ENCODE measurements at regions not wholly inside any gene's neighbourhood (a gene's known extent, or its start where the extent isn't known, plus 50 kb on each side); places are given as distances from the start of the nearest gene placed in this dataset.

GRCh38 chr14:101282418-101282817 is 278.9 kb upstream of the DIO3 start:
- TF ChIP-seq, protein P1, sequence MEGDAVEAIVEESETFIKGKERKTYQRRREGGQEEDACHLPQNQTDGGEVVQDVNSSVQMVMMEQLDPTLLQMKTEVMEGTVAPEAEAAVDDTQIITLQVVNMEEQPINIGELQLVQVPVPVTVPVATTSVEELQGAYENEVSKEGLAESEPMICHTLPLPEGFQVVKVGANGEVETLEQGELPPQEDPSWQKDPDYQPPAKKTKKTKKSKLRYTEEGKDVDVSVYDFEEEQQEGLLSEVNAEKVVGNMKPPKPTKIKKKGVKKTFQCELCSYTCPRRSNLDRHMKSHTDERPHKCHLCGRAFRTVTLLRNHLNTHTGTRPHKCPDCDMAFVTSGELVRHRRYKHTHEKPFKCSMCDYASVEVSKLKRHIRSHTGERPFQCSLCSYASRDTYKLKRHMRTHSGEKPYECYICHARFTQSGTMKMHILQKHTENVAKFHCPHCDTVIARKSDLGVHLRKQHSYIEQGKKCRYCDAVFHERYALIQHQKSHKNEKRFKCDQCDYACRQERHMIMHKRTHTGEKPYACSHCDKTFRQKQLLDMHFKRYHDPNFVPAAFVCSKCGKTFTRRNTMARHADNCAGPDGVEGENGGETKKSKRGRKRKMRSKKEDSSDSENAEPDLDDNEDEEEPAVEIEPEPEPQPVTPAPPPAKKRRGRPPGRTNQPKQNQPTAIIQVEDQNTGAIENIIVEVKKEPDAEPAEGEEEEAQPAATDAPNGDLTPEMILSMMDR (IDR thresholded peaks at IDR 0.05; ENCODE audit: extremely low read depth, insufficient read depth, missing control alignments): no peak
- in situ Hi-C loops (cut with MboI; ENCODE audit: low pct_unique_long_range_greater_than_20kb, low sequenced_read_pairs, unreplicated experiment): no loop called here
- no peak for DNase-seq (ENCODE audit: low spot score)

- TF ChIP-seq, protein P1 (IDR thresholded peaks at IDR 0.05; ENCODE audit: extremely low read depth, insufficient read depth, missing control alignments): no peak
- in situ Hi-C loops (cut with MboI; ENCODE audit: low pct_unique_long_range_greater_than_20kb, low sequenced_read_pairs, unreplicated experiment): no loop called here
Observed at GRCh38 chr14:101284711-101285110, 276.6 kb upstream of the DIO3 start.

DNA sequence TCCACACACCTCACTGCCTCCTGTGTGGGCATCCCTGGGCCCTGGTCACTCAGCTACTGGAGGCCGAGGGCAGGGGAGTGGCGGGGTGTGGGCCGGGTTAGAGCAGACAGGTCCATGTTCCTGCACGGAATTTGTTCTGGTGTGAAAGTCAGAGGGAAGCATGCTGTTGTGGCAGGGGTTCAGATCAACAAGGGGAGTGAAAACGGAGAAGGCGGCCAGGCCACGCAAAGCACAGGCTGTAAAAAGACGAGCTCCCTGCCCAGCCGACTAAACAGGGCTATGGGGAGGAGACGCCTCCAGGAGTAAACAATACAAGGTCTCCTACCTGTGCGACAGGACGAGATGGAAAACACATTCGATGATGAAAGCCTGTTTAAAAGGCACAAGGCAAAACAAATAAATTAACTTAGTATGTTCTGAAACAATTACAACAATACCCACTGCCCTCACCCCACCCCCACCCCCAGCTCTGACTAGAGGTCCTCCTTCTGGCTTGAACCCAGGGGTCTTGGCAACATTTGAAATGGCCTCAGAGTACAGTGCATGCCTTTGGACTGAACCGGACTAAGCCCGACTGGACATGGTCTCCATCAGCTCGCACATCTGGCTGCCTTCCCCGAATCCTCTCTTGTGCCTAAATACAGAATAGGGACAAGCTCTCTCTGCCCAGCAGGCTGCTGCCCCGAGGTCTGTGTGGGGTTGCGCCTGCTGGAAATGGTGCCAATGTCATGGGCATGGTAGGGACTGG is 274.9 kb upstream of the DIO3 start:
- in situ Hi-C loops (cut with MboI; ENCODE audit: low pct_unique_long_range_greater_than_20kb, low sequenced_read_pairs, unreplicated experiment): no loop called here
- DNase-seq (ENCODE audit: low spot score): no peak
- TF ChIP-seq, protein P1 (IDR thresholded peaks at IDR 0.05; ENCODE audit: extremely low read depth, insufficient read depth, missing control alignments): no peak

More at GRCh38 chr14:101284711-101285110, 276.6 kb upstream of the DIO3 start:
- no peak for DNase-seq (ENCODE audit: low spot score)

GRCh38 chr14:101288436-101289229 is 272.7 kb upstream of the DIO3 start:
- DNase-seq (ENCODE audit: low spot score): no peak
- TF ChIP-seq, protein P1 (IDR thresholded peaks at IDR 0.05; ENCODE audit: extremely low read depth, insufficient read depth, missing control alignments): no peak
- in situ Hi-C loops (cut with MboI; ENCODE audit: low pct_unique_long_range_greater_than_20kb, low sequenced_read_pairs, unreplicated experiment): no loop called here

GRCh38 chr14:101289230-101289690 is 272.0 kb upstream of the DIO3 start:
- TF ChIP-seq, protein P1 (IDR thresholded peaks at IDR 0.05; ENCODE audit: extremely low read depth, insufficient read depth, missing control alignments): no peak
- DNase-seq (ENCODE audit: low spot score): no peak
- in situ Hi-C loops (cut with MboI; ENCODE audit: low pct_unique_long_range_greater_than_20kb, low sequenced_read_pairs, unreplicated experiment): no loop called here

DNA sequence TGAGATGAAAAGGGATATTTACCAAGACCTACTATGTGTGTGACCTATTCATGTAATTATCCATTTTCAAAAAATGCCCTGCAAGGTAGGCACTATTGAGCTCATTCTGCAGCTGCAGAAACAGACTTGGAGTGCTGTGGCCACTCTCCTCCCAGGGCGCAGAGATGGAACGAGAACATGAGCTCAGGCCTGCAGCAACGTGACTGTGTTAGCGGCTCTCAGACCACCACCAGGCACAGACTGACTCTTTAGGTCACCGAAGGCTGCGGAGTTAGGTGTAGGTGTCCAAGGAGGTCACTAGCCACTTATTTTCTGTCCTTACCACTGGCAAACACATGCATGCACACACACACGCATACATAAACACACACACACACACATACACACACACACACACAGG is 271.4 kb upstream of the DIO3 start:
- no peak for DNase-seq (ENCODE audit: low spot score)
- in situ Hi-C loops (cut with MboI; ENCODE audit: low pct_unique_long_range_greater_than_20kb, low sequenced_read_pairs, unreplicated experiment): no loop called here
- TF ChIP-seq, protein P1 (IDR thresholded peaks at IDR 0.05; ENCODE audit: extremely low read depth, insufficient read depth, missing control alignments): no peak
